ENCODE measurements at regions not wholly inside any gene's neighbourhood (a gene's known extent, or its start where the extent isn't known, plus 50 kb on each side); places are given as distances from the start of the nearest gene placed in this dataset.

GRCh38 chr11:115660030-115660805 lies 156.0 kb upstream of the CADM1 start:
- TF ChIP-seq CTCF (IDR thresholded peaks at IDR 0.05) (no peak), POLR2A (IDR thresholded peaks at IDR 0.05) (no peak)

Data from esophagus squamous epithelium (tissue), 4 donors.